ENCODE measurements at regions not wholly inside any gene's neighbourhood (a gene's known extent, or its start where the extent isn't known, plus 50 kb on each side); places are given as distances from the start of the nearest gene placed in this dataset.

DNA sequence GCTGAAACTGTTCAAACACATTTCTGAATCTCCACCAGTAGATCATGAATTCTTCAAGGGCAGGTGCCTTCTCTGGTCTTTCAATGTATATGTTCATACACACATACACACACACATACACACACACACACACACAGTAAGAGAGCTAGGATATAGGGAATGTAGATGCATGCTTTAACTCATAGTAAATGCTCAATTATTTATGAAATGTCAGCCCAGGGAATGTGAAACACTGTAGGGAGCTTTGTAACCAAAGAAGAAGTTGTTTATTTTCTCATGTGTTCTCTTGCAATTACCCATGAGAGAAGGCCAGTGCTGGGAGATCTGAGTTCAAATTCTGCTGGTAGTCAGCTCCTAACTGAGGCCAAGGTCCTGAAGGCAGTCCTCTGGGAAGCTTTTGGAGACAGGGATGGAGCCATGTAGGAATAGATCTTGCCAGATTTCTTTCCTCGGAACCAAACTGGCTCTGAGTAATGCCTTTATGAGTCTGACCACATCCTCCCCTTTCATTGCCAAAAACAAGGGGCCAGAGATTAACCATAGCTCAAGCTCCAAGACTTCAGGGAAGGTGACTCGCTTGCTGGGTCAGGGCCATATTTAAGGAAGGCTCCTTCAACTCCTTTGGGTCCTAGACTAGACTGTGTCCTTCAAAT lies 487.0 kb upstream of the TNC start:
- H3K4me1 ChIP-seq: no peaks in the 10 kb centered on the region
- TF ChIP-seq POLR2A (IDR thresholded peaks at IDR 0.05): no peak
- TF ChIP-seq, protein P1, sequence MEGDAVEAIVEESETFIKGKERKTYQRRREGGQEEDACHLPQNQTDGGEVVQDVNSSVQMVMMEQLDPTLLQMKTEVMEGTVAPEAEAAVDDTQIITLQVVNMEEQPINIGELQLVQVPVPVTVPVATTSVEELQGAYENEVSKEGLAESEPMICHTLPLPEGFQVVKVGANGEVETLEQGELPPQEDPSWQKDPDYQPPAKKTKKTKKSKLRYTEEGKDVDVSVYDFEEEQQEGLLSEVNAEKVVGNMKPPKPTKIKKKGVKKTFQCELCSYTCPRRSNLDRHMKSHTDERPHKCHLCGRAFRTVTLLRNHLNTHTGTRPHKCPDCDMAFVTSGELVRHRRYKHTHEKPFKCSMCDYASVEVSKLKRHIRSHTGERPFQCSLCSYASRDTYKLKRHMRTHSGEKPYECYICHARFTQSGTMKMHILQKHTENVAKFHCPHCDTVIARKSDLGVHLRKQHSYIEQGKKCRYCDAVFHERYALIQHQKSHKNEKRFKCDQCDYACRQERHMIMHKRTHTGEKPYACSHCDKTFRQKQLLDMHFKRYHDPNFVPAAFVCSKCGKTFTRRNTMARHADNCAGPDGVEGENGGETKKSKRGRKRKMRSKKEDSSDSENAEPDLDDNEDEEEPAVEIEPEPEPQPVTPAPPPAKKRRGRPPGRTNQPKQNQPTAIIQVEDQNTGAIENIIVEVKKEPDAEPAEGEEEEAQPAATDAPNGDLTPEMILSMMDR (IDR thresholded peaks at IDR 0.05): no peak
- no peaks in the 10 kb centered on the region for H3K36me3 ChIP-seq
- ATAC-seq: peak in 3 of 4 donors; percentile 22 to 88 (median 63)
- H3K4me3 ChIP-seq: no peak overlapping the region
- intact Hi-C loops (cut with DNase I): no loop called here
- H3K9me3 ChIP-seq: peaks cover 0 to 6% (median 0%) of the 10 kb centered on the region in 12 donors
- WGBS, 4 donors: 60 to 81% (median 66%) methylated on average over 2 of the region's 2 CpGs
- DNase-seq: peak in 1 of 5 donors; percentile 30
- no peak overlapping the region for H3K27ac ChIP-seq
- H3K27me3 ChIP-seq: no peaks in the 10 kb centered on the region

DNA sequence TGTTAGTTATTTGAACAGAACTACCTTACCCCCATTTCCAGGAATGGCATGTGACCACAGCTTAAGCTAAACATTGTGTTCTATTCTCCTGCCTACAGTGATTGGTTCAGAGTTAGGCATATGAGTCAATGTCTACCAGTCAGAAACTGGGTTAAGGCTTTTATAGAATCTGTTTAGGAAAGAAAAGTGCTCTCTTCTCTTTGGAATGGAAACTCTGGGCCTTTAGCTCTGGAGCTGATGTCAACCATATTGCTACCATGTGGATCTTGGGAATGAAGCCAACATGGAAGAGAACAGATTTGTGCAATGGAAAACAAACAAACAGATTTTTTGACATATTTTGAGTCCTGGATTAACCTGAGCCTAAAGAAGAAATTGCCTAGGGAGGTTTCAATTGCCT lies 488.9 kb upstream of the TNC start:
- no peak overlapping the region for H3K27ac ChIP-seq
- DNase-seq (no peak), ATAC-seq (no peak)
- H3K36me3 ChIP-seq: no peaks in the 10 kb centered on the region
- H3K9me3 ChIP-seq: peaks cover 0 to 6% (median 0%) of the 10 kb centered on the region in 12 donors
- intact Hi-C loops (cut with DNase I): no loop called here
- no peaks in the 10 kb centered on the region for H3K4me1 ChIP-seq
- no peak overlapping the region for H3K4me3 ChIP-seq
- H3K27me3 ChIP-seq: no peaks in the 10 kb centered on the region
- no peak for TF ChIP-seq POLR2A (IDR thresholded peaks at IDR 0.05)
- TF ChIP-seq, protein P1 (IDR thresholded peaks at IDR 0.05): no peak

DNA sequence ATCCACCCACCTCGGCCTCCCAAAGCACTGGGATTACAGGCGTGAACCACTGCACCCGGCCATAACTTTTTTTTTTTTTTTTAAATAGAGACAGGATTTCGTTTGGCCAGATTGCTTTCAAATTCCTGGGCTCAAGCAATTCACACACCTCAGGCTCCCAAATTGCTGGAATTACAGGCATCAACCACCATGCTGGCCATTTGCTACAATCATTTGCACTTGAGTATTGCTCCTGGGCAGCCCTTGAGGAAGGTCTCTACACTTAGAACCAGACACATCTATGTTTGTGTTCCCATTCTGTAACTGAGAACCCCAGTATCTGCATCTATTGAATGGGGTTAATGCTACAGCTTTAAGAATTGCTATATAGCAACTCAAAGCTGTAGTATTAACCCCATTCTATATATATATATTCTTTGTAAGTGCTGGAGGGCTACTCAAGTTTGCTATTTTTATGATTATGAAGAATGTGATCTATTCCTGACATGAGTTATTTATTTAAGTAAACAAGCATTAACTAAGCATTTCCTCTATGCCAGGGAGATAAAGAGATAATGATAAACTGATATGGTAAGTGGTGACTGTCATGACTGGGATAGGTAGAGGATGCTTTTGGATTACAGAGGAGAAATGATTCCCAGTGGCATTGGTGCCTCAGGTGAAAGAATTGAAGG lies 496.5 kb upstream of the TNC start:
- ATAC-seq (no peak), DNase-seq (no peak)
- peaks cover 0 to 6% (median 0%) of the 10 kb centered on the region in 9 donors for H3K27me3 ChIP-seq
- TF ChIP-seq POLR2A (IDR thresholded peaks at IDR 0.05): no peak
- TF ChIP-seq, protein P1 (IDR thresholded peaks at IDR 0.05): no peak
- no peak overlapping the region for H3K4me3 ChIP-seq
- H3K27ac ChIP-seq: no peak overlapping the region
- H3K4me1 ChIP-seq: no peaks in the 10 kb centered on the region
- no peaks in the 10 kb centered on the region for H3K9me3 ChIP-seq
- WGBS, 4 donors: 75 to 83% (median 79%) methylated on average over 4 of the region's 4 CpGs
- intact Hi-C loops (cut with DNase I): no loop called here
- H3K36me3 ChIP-seq: no peaks in the 10 kb centered on the region

DNA sequence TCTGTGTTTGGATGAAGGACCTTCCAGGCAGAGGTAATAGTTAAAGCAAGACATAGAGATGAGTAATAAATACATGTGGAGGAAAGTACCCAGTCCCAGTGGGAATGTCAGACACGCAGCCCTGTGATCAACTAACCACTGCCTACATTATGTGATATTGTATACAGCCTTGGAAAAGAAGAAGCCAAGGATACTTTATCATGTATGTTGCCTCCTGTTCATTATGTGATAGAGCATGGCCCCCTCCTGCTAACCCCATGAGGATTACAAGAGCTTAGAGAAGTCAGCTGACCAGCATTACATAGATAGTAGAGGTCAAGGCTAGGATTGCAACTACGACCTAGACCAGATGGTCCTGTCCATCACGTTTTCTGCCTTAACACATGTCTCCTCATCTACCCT lies 497.0 kb upstream of the TNC start:
- H3K27me3 ChIP-seq: peaks cover 0 to 6% (median 0%) of the 10 kb centered on the region in 9 donors
- 39 to 53% (median 48%) methylated on average over 3 of the region's 3 CpGs for WGBS, 4 donors
- H3K27ac ChIP-seq: no peak overlapping the region
- H3K36me3 ChIP-seq: no peaks in the 10 kb centered on the region
- intact Hi-C loops (cut with DNase I): no loop called here
- TF ChIP-seq, protein P1 (IDR thresholded peaks at IDR 0.05): no peak
- no peak for TF ChIP-seq POLR2A (IDR thresholded peaks at IDR 0.05)
- ATAC-seq (no peak), DNase-seq (no peak)
- H3K9me3 ChIP-seq: peaks cover 0 to 1% (median 0%) of the 10 kb centered on the region in 12 donors
- no peak overlapping the region for H3K4me3 ChIP-seq
- no peaks in the 10 kb centered on the region for H3K4me1 ChIP-seq
